Adrenal gland (tissue), 9 donors: ENCODE measurements at regions not wholly inside any gene's neighbourhood (a gene's known extent, or its start where the extent isn't known, plus 50 kb on each side); places are given as distances from the start of the nearest gene placed in this dataset.

Experiments
- DNase-seq, 7 donors: peaks; one replicate each; pipeline ENCODE4 v3.0.0-alpha.2; 2019 to 2020
- H3K27ac ChIP-seq, 5 donors: fragments of 200-600 bp; sonication (generic) in 4 of 5; 1 replicate in 3 of 5; 2 replicates in 2 of 5; pipeline versions ENCODE4 v1.5.1 to v1.8.0; 2016 to 2020; ENCODE audit warnings: mild to moderate bottlenecking in 1 of 5
- H3K27me3 ChIP-seq: fragments of 200-600 bp; 2 replicates; pipeline ENCODE4 v1.8.0; 2021
- H3K36me3 ChIP-seq, 2 donors: fragments of 200-600 bp; replicated peaks in 1 of 2; 1 replicate in 1 of 2; 2 replicates in 1 of 2; pipeline versions ENCODE4 v1.5.1 to v1.8.0; 2018 to 2022
- H3K4me1 ChIP-seq, 2 donors: fragments of 200-600 bp; replicated peaks in 1 of 2; 1 replicate in 1 of 2; 2 replicates in 1 of 2; pipeline versions ENCODE4 v1.5.1 to v1.8.0; 2018 to 2021
- H3K4me3 ChIP-seq, 4 donors: fragments of 200-600 bp; sonication (generic) in 3 of 4; one replicate each; pipeline ENCODE4 v1.5.1; 2016 to 2018
- H3K9me3 ChIP-seq, 3 donors: fragments of 200-600 bp; sonication (generic) in 1 of 3; replicated peaks in 1 of 3; 1 replicate in 2 of 3; 2 replicates in 1 of 3; pipeline versions ENCODE4 v1.5.1 to v1.8.0; 2016 to 2021
- POLR2A ChIP-seq, 2 donors: fragments of 450-650 bp; IDR thresholded peaks; one replicate each; pipeline ENCODE4 v1.6.1; 2017; ENCODE audit warnings: antibody characterized with exemption in 2 of 2, mild to moderate bottlenecking in 2 of 2, moderate library complexity in 1 of 2
- WGBS, 4 donors: extraction: QIAGEN DNeasy Blood & Tissue Kit in 2 of 4; methylation state at CpG; one replicate each; pipeline versions ENCODE4 v1.1.5 to v1.1.7; 2013 to 2017; 5-methylcytosine and 5-hydroxymethylcytosine counted together
- intact Hi-C, 2 donors: fragments of 100-400 bp; cut with DNase I; formaldehyde crosslinking; loops; one replicate each; pipeline versions ENCODE4 v1.14.1 to v1.15.0; 2022 to 2023
- TF ChIP-seq, protein P1 (sequence below), 6 experiments: fragments of 450-650 bp in 4 of 6; fragments of 200-600 bp in 2 of 6; sonication (generic) in 1 of 6; IDR thresholded peaks; 1 replicate in 5 of 6; 2 replicates in 1 of 6; pipeline versions ENCODE4 v1.5.1 to v1.8.0; 2016 to 2021; ENCODE audit warnings: antibody characterized with exemption in 6 of 6, mild to moderate bottlenecking in 2 of 6, moderate library complexity in 1 of 6
- donor health status: healthy with polysubstance abuse.
- donor health status: Bipolar disorder and iron deficiency.
- donor health status: DM: yes; HTN: yes; CAD: no.
- donor health status: DM: no; HTN: no; CAD: no.
- donor health status: DM: no; HTN: no; CAD: no.

DNA sequence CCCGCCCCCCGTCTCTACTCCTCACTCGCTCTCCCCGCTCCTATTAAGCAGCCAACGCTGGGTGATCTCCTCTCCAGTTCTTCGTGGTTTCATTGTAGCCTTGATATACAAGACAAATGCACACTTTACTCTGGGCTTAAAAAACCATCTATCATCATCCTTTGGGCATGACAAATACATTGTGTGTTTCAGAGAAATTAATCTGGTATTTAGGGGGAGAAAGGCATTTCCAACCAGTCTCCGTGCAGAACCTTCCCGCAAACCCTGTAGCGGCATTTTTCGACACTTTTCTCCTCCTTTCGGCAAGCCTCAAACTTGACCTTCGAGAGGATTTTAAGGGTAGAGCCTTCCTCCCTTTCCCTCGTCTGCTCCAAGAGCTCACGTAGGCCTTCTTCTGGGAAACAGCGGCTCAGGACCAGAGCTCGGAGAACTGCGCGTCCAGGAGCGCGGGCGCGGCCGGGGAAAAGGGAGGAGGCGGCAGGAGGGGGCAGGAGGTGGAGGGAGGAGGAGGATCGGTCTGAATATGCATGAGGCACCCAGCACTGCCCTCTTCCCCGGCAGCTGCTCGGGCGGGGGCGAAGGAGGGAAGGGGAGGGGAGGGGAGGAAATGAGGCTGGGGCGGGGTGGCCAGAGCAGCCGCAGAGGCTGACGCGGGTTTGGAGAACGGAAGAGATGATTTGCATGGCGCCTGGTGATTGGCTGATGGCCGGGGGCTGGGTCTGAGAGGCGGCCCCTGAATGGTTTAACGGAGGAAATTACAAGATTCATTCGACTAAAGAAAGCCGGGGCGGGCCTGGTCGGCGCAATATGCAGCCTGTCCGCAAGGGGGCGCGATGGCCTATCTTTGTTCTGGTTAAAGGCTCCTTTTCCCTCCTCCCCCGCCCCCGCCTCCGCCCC is 127.5 kb downstream of the TMEM161B start:
- intact Hi-C loops: loop anchor here in 1 of 2 donors (5.0 kb wide), 1 partner anchor 536 kb away; no protein-coding TSS in a partner anchor
- H3K27me3 ChIP-seq: no peaks in the 10 kb centered on the region
- DNase-seq: peak; percentile 97 to 99 (median 98)
- no peaks in the 10 kb centered on the region for H3K36me3 ChIP-seq
- peaks cover 0 to 16% of the 10 kb centered on the region in 2 donors for H3K4me1 ChIP-seq
- H3K9me3 ChIP-seq: no peaks in the 10 kb centered on the region
- H3K27ac ChIP-seq: peak overlapping the region; percentile 70 to 86 (median 83)
- 0 to 1% (median 1%) methylated on average over 27 to 49 of the region's 49 CpGs for WGBS, 4 donors
- TF ChIP-seq, protein P1, sequence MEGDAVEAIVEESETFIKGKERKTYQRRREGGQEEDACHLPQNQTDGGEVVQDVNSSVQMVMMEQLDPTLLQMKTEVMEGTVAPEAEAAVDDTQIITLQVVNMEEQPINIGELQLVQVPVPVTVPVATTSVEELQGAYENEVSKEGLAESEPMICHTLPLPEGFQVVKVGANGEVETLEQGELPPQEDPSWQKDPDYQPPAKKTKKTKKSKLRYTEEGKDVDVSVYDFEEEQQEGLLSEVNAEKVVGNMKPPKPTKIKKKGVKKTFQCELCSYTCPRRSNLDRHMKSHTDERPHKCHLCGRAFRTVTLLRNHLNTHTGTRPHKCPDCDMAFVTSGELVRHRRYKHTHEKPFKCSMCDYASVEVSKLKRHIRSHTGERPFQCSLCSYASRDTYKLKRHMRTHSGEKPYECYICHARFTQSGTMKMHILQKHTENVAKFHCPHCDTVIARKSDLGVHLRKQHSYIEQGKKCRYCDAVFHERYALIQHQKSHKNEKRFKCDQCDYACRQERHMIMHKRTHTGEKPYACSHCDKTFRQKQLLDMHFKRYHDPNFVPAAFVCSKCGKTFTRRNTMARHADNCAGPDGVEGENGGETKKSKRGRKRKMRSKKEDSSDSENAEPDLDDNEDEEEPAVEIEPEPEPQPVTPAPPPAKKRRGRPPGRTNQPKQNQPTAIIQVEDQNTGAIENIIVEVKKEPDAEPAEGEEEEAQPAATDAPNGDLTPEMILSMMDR (IDR thresholded peaks at IDR 0.05): peak; percentile 46 to 79 (median 66)
- peak in 1 of 2 donors; percentile 87 for TF ChIP-seq POLR2A (IDR thresholded peaks at IDR 0.05)
- peak overlapping the region in 2 of 4 donors; percentile 25 to 61 for H3K4me3 ChIP-seq

DNA sequence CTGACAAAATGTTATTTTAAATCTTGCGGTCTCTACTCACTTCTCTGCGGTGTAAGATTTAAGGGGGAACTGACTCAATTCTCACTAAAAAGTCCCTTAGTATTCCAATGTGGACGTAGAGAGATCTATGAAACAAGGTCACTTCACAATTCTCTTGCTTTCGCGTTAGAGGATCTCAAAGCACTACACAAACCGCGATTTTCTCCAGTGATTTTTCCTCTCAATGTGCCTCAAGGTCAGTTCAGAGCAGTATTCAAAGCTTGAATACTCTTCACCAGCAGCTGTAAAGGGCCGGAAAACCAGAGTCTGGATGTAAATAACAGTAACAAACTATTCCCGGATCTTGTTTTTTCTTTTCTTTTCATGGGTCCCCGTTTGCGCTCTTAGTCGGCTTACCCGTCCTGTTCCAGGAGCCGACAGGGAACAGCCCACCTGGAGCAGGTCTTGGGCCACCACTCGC is 128.2 kb downstream of the TMEM161B start:
- Histone ChIP-seq H3K36me3 (no peaks in the 10 kb centered on the region), H3K4me1 (peaks cover 0 to 16% of the 10 kb centered on the region in 2 donors), H3K4me3 (peak overlapping the region in 2 of 4 donors; percentile 25 to 61), H3K27me3 (no peaks in the 10 kb centered on the region), H3K9me3 (no peaks in the 10 kb centered on the region), H3K27ac (peak overlapping the region in 4 of 5 donors; percentile 70 to 86 (median 79))
- 3 to 5% (median 3%) methylated on average over 15 of the region's 15 CpGs for WGBS, 4 donors
- DNase-seq: peak in 1 of 7 donors; percentile 51
- intact Hi-C loops: loop anchor here in 1 of 2 donors (5.0 kb wide), 1 partner anchor 537 kb away; no protein-coding TSS in a partner anchor
- TF ChIP-seq, protein P1 (IDR thresholded peaks at IDR 0.05): no peak
- no peak for TF ChIP-seq POLR2A (IDR thresholded peaks at IDR 0.05)

DNA sequence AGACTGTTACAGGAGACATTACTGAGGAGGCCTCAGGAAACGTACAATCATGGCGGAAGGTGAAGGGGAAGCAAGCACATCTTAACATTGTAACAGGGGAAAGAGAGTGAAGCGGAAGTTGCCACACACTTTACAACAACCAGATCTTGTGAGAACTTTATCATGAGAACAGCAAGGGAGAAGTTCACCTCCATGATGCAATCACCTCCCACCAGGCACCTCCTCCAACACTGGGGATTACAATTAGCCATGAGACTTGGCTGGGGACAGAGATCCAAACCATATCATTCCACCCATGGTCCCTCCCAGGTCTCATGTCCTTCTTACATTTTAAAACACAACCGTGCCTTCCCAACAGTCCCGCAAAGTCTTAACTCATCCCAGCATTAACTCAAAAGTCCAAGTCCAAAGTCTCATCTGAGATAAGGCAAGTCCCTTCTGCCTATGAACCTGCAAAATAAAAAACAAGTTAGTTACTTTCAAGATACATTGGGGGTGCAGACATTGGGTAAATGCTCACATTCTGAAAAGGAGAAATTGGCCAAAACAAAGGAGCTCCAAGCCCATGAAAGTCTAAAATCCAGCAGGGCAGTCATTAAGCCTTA is 138.3 kb downstream of the TMEM161B start:
- intact Hi-C loops: no loop called here
- 91 to 96% (median 94%) methylated on average over 5 of the region's 5 CpGs for WGBS, 4 donors
- H3K4me1 ChIP-seq: no peaks in the 10 kb centered on the region

More for the DNA sequence above, 138.3 kb downstream of the TMEM161B start:
- Histone ChIP-seq H3K27me3 (no peaks in the 10 kb centered on the region), H3K27ac (no peak overlapping the region), H3K36me3 (no peaks in the 10 kb centered on the region), H3K4me3 (no peak overlapping the region), H3K9me3 (peaks cover 0 to 5% (median 0%) of the 10 kb centered on the region in 3 donors)
- no peak for DNase-seq
- TF ChIP-seq, protein P1 (IDR thresholded peaks at IDR 0.05): no peak
- TF ChIP-seq POLR2A (IDR thresholded peaks at IDR 0.05): no peak
